GM23338 (cell line): ENCODE measurements at regions not wholly inside any gene's neighbourhood (a gene's known extent, or its start where the extent isn't known, plus 50 kb on each side); places are given as distances from the start of the nearest gene placed in this dataset.

Source experiments
- ATAC-seq: fragments of 200-7000 bp; cut with Tn5 transposase; 3 replicates; pipeline ENCODE4 v1.9.1; 2020
- DNase-seq: peaks from one replicate; pipeline ENCODE4 v3.0.0-alpha.2; 2015; ENCODE audit warnings: low spot score
- H2AFZ ChIP-seq: fragments of 200-600 bp; sonication (generic); 2 replicates; pipeline ENCODE4 v1.8.0; 2016; ENCODE audit warnings: antibody characterized with exemption, mild to moderate bottlenecking, moderate library complexity
- H3F3A ChIP-seq: fragments of 200-600 bp; sonication (generic); replicated peaks from 2 replicates; pipeline ENCODE4 v1.8.0; 2017; ENCODE audit warnings: antibody characterized with exemption, mixed run types, low read depth
- H3K27ac ChIP-seq: fragments of 200-600 bp; sonication (generic); 2 replicates; pipeline ENCODE4 v1.6.1; 2016; ENCODE audit warnings: low read depth
- H3K27me3 ChIP-seq: fragments of 200-600 bp; sonication (generic); 2 replicates; pipeline ENCODE4 v1.8.0; 2016; ENCODE audit warnings: mild to moderate bottlenecking, mixed run types, moderate library complexity; ENCODE audit not compliant: insufficient read depth
- H3K36me3 ChIP-seq: fragments of 200-600 bp; sonication (generic); 2 replicates; pipeline ENCODE4 v1.8.0; 2016; ENCODE audit warnings: mild to moderate bottlenecking; ENCODE audit not compliant: insufficient read depth
- H3K4me1 ChIP-seq: fragments of 200-600 bp; sonication (generic); 2 replicates; pipeline ENCODE4 v1.8.0; 2016; ENCODE audit warnings: mild to moderate bottlenecking, moderate library complexity; ENCODE audit not compliant: insufficient read depth
- H3K4me2 ChIP-seq: fragments of 200-600 bp; sonication (generic); 2 replicates; pipeline ENCODE4 v1.7.1; 2017; ENCODE audit warnings: mixed run types
- H3K4me3 ChIP-seq: fragments of 200-600 bp; sonication (generic); 2 replicates; pipeline ENCODE4 v1.6.1; 2016; ENCODE audit warnings: mixed run types
- H3K79me2 ChIP-seq: fragments of 200-600 bp; sonication (generic); replicated peaks from 2 replicates; pipeline ENCODE4 v1.8.0; 2017; ENCODE audit warnings: mild to moderate bottlenecking; ENCODE audit not compliant: insufficient read depth
- H3K9me2 ChIP-seq: fragments of 200-600 bp; sonication (generic); 2 replicates; pipeline ENCODE4 v1.8.0; 2017; ENCODE audit not compliant: insufficient read depth
- H4K20me1 ChIP-seq: fragments of 200-600 bp; sonication (generic); replicated peaks from 2 replicates; pipeline ENCODE4 v1.8.0; 2017; ENCODE audit warnings: mild to moderate bottlenecking; ENCODE audit not compliant: insufficient read depth
- H3K27ac Mint-ChIP-seq: 2 replicates; pipeline ENCODE4 v1.8.0; 2020; ENCODE audit warnings: inconsistent platforms, mild to moderate bottlenecking, moderate library complexity, mixed read lengths
- H3K27me3 Mint-ChIP-seq: 3 replicates; pipeline ENCODE4 v1.8.0; 2022; ENCODE audit warnings: low read depth, mild to moderate bottlenecking, moderate library complexity, mixed read lengths, inconsistent platforms; ENCODE audit not compliant: insufficient read depth, poor library complexity
- H3K36me3 Mint-ChIP-seq: 3 replicates; pipeline ENCODE4 v1.8.0; 2021; ENCODE audit warnings: low read depth, mild to moderate bottlenecking, inconsistent platforms, moderate library complexity, mixed read lengths
- H3K4me1 Mint-ChIP-seq: 3 replicates; pipeline ENCODE4 v1.8.0; 2020; ENCODE audit warnings: mild to moderate bottlenecking, inconsistent platforms, mixed read lengths
- H3K4me3 Mint-ChIP-seq: 3 replicates; pipeline ENCODE4 v1.8.0; 2021; ENCODE audit warnings: moderate library complexity, mild to moderate bottlenecking, inconsistent platforms, mixed read lengths
- H3K9me3 Mint-ChIP-seq: 3 replicates; pipeline ENCODE4 v1.8.0; 2020; ENCODE audit warnings: moderate library complexity, mild to moderate bottlenecking, inconsistent platforms, mixed read lengths
- EZH2phosphoT487 ChIP-seq: fragments of 200-600 bp; sonication (generic); IDR thresholded peaks from one replicate; pipeline ENCODE4 v1.8.1; 2018; ENCODE audit warnings: antibody characterized with exemption; ENCODE audit not compliant: unreplicated experiment
- JUNB ChIP-seq: IDR thresholded peaks from one replicate; pipeline ENCODE4 v1.6.1; 2016; ENCODE audit warnings: antibody characterized with exemption; ENCODE audit not compliant: unreplicated experiment
- POLR2AphosphoS5 ChIP-seq: IDR thresholded peaks from 2 replicates; pipeline ENCODE4 v1.6.1; 2016; ENCODE audit warnings: antibody characterized with exemption, low read depth
- STAT1 ChIP-seq: IDR thresholded peaks from one replicate; pipeline ENCODE4 v1.6.1; 2016; ENCODE audit warnings: antibody characterized with exemption; ENCODE audit not compliant: unreplicated experiment
- ZNF114 ChIP-seq: fragments of 250-450 bp; sonication (Bioruptor Pico); IDR thresholded peaks from 2 replicates; pipeline ENCODE4 v1.5.0; 2020; ENCODE audit warnings: mild to moderate bottlenecking, moderate library complexity
- ZNF331 ChIP-seq: fragments of 250-450 bp; sonication (Bioruptor Pico); IDR thresholded peaks from 2 replicates; pipeline ENCODE4 v1.5.0; 2020; ENCODE audit warnings: low read depth, mild to moderate bottlenecking, moderate library complexity
- ZNF462 ChIP-seq: fragments of 250-450 bp; sonication (Bioruptor Pico); IDR thresholded peaks from 2 replicates; pipeline ENCODE4 v1.5.0; 2020; ENCODE audit warnings: mild to moderate bottlenecking, moderate library complexity
- TF ChIP-seq, protein P1 (sequence below): IDR thresholded peaks from 2 replicates; pipeline ENCODE4 v1.6.1; 2016; ENCODE audit warnings: antibody characterized with exemption

DNA sequence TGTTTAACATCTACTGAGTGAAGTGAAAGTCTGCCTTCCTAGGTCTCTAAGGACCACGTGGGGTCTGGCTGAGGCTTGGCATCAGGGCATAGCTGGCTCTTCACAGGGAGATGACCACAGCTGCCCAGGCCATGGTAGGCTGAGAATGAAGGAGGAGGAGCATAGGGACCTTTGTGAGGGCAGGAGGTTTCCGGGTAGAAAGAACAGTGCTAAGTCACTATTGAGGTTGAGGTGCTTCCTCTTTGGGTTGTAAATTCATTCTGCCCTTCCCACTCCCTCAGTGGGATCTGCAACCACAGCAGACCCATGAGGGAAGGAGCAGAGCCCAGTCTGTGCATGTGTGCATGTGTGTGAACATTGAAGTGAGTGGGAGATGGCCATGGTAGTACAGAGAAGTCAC lies 909.6 kb downstream of the VRK1 start:
- ATAC-seq (no peak), DNase-seq (no peak)
- no peak overlapping the region for H3K27ac ChIP-seq
- no peaks in the 10 kb centered on the region; the same call in 1 of the 2 replicates for H3F3A ChIP-seq
- H3K36me3 ChIP-seq, result no peaks in the 10 kb centered on the region
- H3K79me2 ChIP-seq, result no peaks in the 10 kb centered on the region
- no peak overlapping the region for H3K4me2 ChIP-seq
- no peak overlapping the region for H3K27ac Mint-ChIP-seq
- peaks cover 19% of the 10 kb centered on the region; the same call in 1 of the 2 replicates for H3K9me2 ChIP-seq
- H3K4me3 Mint-ChIP-seq, result no peak overlapping the region
- TF ChIP-seq, protein P1, sequence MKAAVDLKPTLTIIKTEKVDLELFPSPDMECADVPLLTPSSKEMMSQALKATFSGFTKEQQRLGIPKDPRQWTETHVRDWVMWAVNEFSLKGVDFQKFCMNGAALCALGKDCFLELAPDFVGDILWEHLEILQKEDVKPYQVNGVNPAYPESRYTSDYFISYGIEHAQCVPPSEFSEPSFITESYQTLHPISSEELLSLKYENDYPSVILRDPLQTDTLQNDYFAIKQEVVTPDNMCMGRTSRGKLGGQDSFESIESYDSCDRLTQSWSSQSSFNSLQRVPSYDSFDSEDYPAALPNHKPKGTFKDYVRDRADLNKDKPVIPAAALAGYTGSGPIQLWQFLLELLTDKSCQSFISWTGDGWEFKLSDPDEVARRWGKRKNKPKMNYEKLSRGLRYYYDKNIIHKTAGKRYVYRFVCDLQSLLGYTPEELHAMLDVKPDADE, result no peak
- TF ChIP-seq POLR2AphosphoS5 (no peak), ZNF331 (CRISPR knock-in tag) (no peak), ZNF114 (CRISPR knock-in tag) (no peak), EZH2phosphoT487 (no peak), JUNB (no peak), STAT1 (no peak), ZNF462 (CRISPR knock-in tag) (no peak)
- H3K4me1 Mint-ChIP-seq, result peaks cover 42% of the 10 kb centered on the region
- no peaks in the 10 kb centered on the region for H4K20me1 ChIP-seq
- peaks cover 50% of the 10 kb centered on the region for H3K4me1 ChIP-seq
- peaks cover 12% of the 10 kb centered on the region for H3K9me3 Mint-ChIP-seq
- peaks cover 12% of the 10 kb centered on the region for H3K36me3 Mint-ChIP-seq
- H3K27me3 Mint-ChIP-seq, result no peaks in the 10 kb centered on the region
- no peak overlapping the region for H3K4me3 ChIP-seq
- H3K27me3 ChIP-seq, result no peaks in the 10 kb centered on the region
- no peak overlapping the region for H2AFZ ChIP-seq
